Keratinocyte (primary cell): ENCODE measurements at regions not wholly inside any gene's neighbourhood (a gene's known extent, or its start where the extent isn't known, plus 50 kb on each side); places are given as distances from the start of the nearest gene placed in this dataset.

Source experiments
- DNase-seq: peaks from one replicate; pipeline ENCODE4 v3.0.0-alpha.2; 2011; ENCODE audit warnings: low read depth, missing footprints, low spot score
- FAIRE-seq: peaks from 2 replicates; lab custom pipeline; 2011; peaks lifted over from hg19 to GRCh38; lab: Jason Lieb, UNC
- H2AFZ ChIP-seq: 2 replicates; pipeline ENCODE4 v1.6.0; 2012; ENCODE audit warnings: low read length, control low read depth, inconsistent platforms; ENCODE audit not compliant: control insufficient read depth
- H3K27ac ChIP-seq: 2 replicates; pipeline ENCODE4 v1.5.1; 2011; ENCODE audit warnings: low read length; ENCODE audit not compliant: control insufficient read depth, insufficient read depth
- H3K27me3 ChIP-seq: 3 replicates; pipeline ENCODE4 v1.6.0; 2011; ENCODE audit warnings: low read length; ENCODE audit not compliant: control insufficient read depth, insufficient read depth; ENCODE audit errors: extremely low read depth
- H3K36me3 ChIP-seq, 2 experiments: 2 replicates in 1 of 2; 3 replicates in 1 of 2; pipeline ENCODE4 v1.5.1; 2011; ENCODE audit warnings: low read length in 2 of 2, mild to moderate bottlenecking in 1 of 2; ENCODE audit not compliant: control insufficient read depth in 2 of 2, insufficient read depth in 2 of 2; ENCODE audit errors: extremely low read depth in 1 of 2
- H3K4me1 ChIP-seq: 3 replicates; pipeline ENCODE4 v1.5.1; 2011; ENCODE audit warnings: low read length; ENCODE audit not compliant: control insufficient read depth, insufficient read depth; ENCODE audit errors: extremely low read depth
- H3K4me2 ChIP-seq: 3 replicates; pipeline ENCODE4 v1.6.0; 2011; ENCODE audit warnings: low read depth, low read length; ENCODE audit not compliant: control insufficient read depth, insufficient read depth; ENCODE audit errors: extremely low read depth
- H3K4me3 ChIP-seq, 3 experiments: fragments of 200-600 bp in 1 of 3; sonication (generic) in 1 of 3; 2 replicates in 2 of 3; 3 replicates in 1 of 3; pipeline ENCODE4 v1.5.1; 2011 to 2016; ENCODE audit warnings: low read length in 3 of 3, mild to moderate bottlenecking in 3 of 3, control low read depth in 2 of 3, inconsistent platforms in 1 of 3, low read depth in 1 of 3, mixed read lengths in 1 of 3, mixed run types in 1 of 3, moderate library complexity in 1 of 3; ENCODE audit not compliant: control insufficient read depth in 2 of 3, insufficient read depth in 2 of 3; ENCODE audit errors: extremely low read depth in 1 of 3
- H3K79me2 ChIP-seq: 2 replicates; pipeline ENCODE4 v1.6.0; 2012; ENCODE audit warnings: low read length; ENCODE audit not compliant: control insufficient read depth, insufficient read depth
- H3K9ac ChIP-seq: 3 replicates; pipeline ENCODE4 v1.6.0; 2011; ENCODE audit warnings: low read length; ENCODE audit not compliant: control insufficient read depth, insufficient read depth; ENCODE audit errors: extremely low read depth
- H3K9me1 ChIP-seq: 3 replicates; pipeline ENCODE4 v1.6.0; 2011; ENCODE audit warnings: low read length; ENCODE audit not compliant: control insufficient read depth, insufficient read depth; ENCODE audit errors: extremely low read depth
- H3K9me3 ChIP-seq: 2 replicates; pipeline ENCODE4 v1.5.1; 2012; ENCODE audit warnings: low read depth, low read length; ENCODE audit not compliant: control insufficient read depth
- H4K20me1 ChIP-seq: 3 replicates; pipeline ENCODE4 v1.6.0; 2011; ENCODE audit warnings: low read length; ENCODE audit not compliant: control insufficient read depth, insufficient read depth; ENCODE audit errors: extremely low read depth
- CTCF ChIP-seq, 3 experiments: IDR thresholded peaks in 1 of 3; conservative IDR thresholded peaks in 1 of 3; optimal IDR thresholded peaks in 1 of 3; 2 replicates in 2 of 3; 3 replicates in 1 of 3; pipeline versions ENCODE3 to v1.5.1; 2011; ENCODE audit warnings: low read length in 3 of 3, mild to moderate bottlenecking in 3 of 3, moderate library complexity in 2 of 3, control low read depth in 1 of 3, inconsistent platforms in 1 of 3; ENCODE audit not compliant: insufficient read depth in 2 of 3; ENCODE audit errors: extremely low read depth in 1 of 3
- EZH2 ChIP-seq: IDR thresholded peaks from one replicate; pipeline ENCODE4 v1.6.1; 2012; ENCODE audit warnings: inconsistent platforms, mild to moderate bottlenecking, low read length, moderate library complexity
- dilution Hi-C: fragments of 300-500 bp; cut with MboI; formaldehyde crosslinking; loops from one replicate; pipeline ENCODE4 v1.7.0; 2020; ENCODE audit warnings: low sequenced_read_pairs; ENCODE audit not compliant: extremely low pct_ligation_motif_present

- Histone ChIP-seq H3K9ac (no peak overlapping the region), H3K27me3 (no peaks in the 10 kb centered on the region), H3K36me3 (no peaks in the 10 kb centered on the region), H3K27ac (no peak overlapping the region), H3K4me2 (no peak overlapping the region), H4K20me1 (no peaks in the 10 kb centered on the region), H3K79me2 (no peaks in the 10 kb centered on the region), H3K9me3 (no peaks in the 10 kb centered on the region), H3K4me1 (no peaks in the 10 kb centered on the region), H3K9me1 (no peaks in the 10 kb centered on the region), H3K4me3 (no peak overlapping the region), H2AFZ (no peak overlapping the region)
- dilution Hi-C loops: no loop called here
- TF ChIP-seq EZH2: no peak
- no peak for TF ChIP-seq CTCF (optimal IDR thresholded peaks at IDR 0.05 in 1 of 3, IDR thresholded peaks at IDR 0.05 in 1 of 3, conservative IDR thresholded peaks at IDR 0.05 in 1 of 3; ENCODE audit: extremely low read depth in 1 of 3, insufficient read depth in 2 of 3, low read length in 3 of 3)
- no peak for FAIRE-seq
- DNase-seq: no peak
These were observed 195.7 kb upstream of the API5 start for GRCh38 chr11:43116071-43116470.

DNA sequence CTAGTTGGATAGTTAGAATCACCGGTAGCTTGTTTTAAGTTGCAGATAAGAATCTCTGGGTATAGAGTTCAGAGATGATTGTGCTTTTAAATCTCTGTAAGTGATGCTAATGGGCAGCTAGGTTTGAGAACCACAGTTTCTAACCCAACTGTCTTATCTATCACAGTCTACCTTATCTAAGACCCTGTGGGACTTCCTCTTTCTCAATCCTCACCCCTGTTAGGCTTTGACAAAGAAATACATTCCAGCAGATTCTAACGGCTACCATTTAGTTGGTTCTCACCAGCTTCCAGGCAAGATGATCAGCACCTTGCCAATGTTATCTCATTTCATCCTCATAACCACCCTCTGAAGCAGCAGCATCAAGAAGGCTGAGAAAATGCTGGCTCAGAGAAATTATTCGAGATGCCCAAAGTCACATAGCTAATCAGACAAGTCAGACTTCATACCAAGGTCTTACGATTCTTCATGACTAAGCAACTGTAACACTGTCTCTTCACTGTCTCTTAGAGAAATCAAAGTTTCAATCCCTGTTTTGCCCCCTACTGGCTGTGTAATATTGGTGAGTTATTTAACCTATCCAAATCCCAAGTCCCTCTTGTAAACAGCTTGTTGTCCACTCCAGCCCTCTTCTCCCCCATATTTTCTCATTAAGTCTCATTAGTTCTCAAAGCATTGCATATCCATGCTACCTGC is 192.4 kb upstream of the API5 start:
- Histone ChIP-seq H3K4me1 (no peaks in the 10 kb centered on the region), H3K79me2 (no peaks in the 10 kb centered on the region), H3K4me3 (no peak overlapping the region), H3K9ac (no peak overlapping the region), H3K4me2 (no peak overlapping the region), H2AFZ (no peak overlapping the region), H3K27me3 (no peaks in the 10 kb centered on the region), H3K9me1 (no peaks in the 10 kb centered on the region), H3K9me3 (no peaks in the 10 kb centered on the region), H3K36me3 (no peaks in the 10 kb centered on the region), H4K20me1 (no peaks in the 10 kb centered on the region), H3K27ac (no peak overlapping the region)
- FAIRE-seq (no peak), DNase-seq (no peak)
- dilution Hi-C loops: no loop called here
- no peak for TF ChIP-seq EZH2
- no peak for TF ChIP-seq CTCF (optimal IDR thresholded peaks at IDR 0.05 in 1 of 3, IDR thresholded peaks at IDR 0.05 in 1 of 3, conservative IDR thresholded peaks at IDR 0.05 in 1 of 3; ENCODE audit: extremely low read depth in 1 of 3, insufficient read depth in 2 of 3, low read length in 3 of 3)
